Nephron (organoid): ENCODE measurements at regions not wholly inside any gene's neighbourhood (a gene's known extent, or its start where the extent isn't known, plus 50 kb on each side); places are given as distances from the start of the nearest gene placed in this dataset.

Source experiments
- H3K27ac Mint-ChIP-seq, 3 experiments: 2 replicates each; pipeline ENCODE4 v1.8.0; 2020; ENCODE audit warnings: mixed read lengths in 3 of 3, mild to moderate bottlenecking in 2 of 3, moderate library complexity in 1 of 3
- H3K27me3 Mint-ChIP-seq: 2 replicates; pipeline ENCODE4 v1.8.0; 2021; ENCODE audit warnings: low read depth, mild to moderate bottlenecking, moderate library complexity, mixed read lengths
- H3K36me3 Mint-ChIP-seq: 2 replicates; pipeline ENCODE4 v1.8.0; 2020; ENCODE audit warnings: low read depth, mixed read lengths
- H3K4me1 Mint-ChIP-seq: 2 replicates; pipeline ENCODE4 v1.8.0; 2020; ENCODE audit warnings: mixed read lengths
- H3K4me3 Mint-ChIP-seq, 3 experiments: 2 replicates each; pipeline ENCODE4 v1.8.0; 2020; ENCODE audit warnings: mild to moderate bottlenecking in 3 of 3, mixed read lengths in 3 of 3, moderate library complexity in 2 of 3
- H3K9me3 Mint-ChIP-seq: 2 replicates; pipeline ENCODE4 v1.8.0; 2020; ENCODE audit warnings: mixed read lengths
- CTCF ChIP-seq, 3 experiments: fragments of 200-600 bp; sonication (generic); IDR thresholded peaks; one replicate each; pipeline ENCODE4 v1.5.0; 2021; ENCODE audit warnings: antibody characterized with exemption in 3 of 3; ENCODE audit not compliant: unreplicated experiment in 3 of 3

- Mint-ChIP-seq H3K27ac (no peak overlapping the region), H3K9me3 (peaks cover 8% of the 10 kb centered on the region), H3K27me3 (peaks cover 53% of the 10 kb centered on the region), H3K4me1 (peaks cover 26% of the 10 kb centered on the region), H3K4me3 (no peak overlapping the region), H3K36me3 (no peaks in the 10 kb centered on the region)
- no peak for TF ChIP-seq CTCF (IDR thresholded peaks at IDR 0.05; ENCODE audit: unreplicated experiment in 3 of 3)
These were observed 83.2 kb downstream of the DLL1 start for GRCh38 chr6:170207586-170208181.

DNA sequence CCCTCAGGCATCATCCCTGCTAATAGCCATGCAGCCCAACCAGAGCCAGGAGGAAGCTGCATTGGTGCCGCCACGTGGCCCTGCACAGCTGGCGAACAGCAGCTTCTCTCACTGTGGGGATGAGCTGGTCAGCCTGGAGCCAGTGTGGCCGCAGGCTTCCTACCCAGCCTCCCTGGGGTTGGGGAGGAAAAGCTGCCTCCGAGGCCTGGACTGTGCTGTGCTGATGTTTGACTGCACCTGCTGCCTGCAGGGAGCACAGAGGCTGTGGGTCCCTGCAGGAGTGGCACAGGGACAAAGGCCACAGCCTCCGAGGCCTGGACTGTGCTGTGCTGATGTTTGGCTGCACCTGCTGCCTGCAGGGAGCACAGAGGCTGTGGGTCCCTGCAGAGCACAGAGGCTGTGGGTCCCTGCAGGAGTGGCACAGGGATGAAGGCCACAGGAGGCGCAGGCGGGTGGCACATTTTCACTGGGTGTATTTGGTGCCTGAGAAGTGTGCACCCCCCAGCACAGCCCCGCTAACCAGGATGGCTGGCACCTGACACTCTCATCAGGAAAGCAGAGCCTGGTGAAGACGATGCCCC, 83.9 kb downstream of the DLL1 start:
- Mint-ChIP-seq H3K4me1 (peaks cover 29% of the 10 kb centered on the region), H3K27me3 (peaks cover 47% of the 10 kb centered on the region), H3K36me3 (no peaks in the 10 kb centered on the region), H3K4me3 (no peak overlapping the region), H3K27ac (no peak overlapping the region), H3K9me3 (peaks cover 8% of the 10 kb centered on the region)
- no peak for TF ChIP-seq CTCF (IDR thresholded peaks at IDR 0.05; ENCODE audit: unreplicated experiment in 3 of 3)

DNA sequence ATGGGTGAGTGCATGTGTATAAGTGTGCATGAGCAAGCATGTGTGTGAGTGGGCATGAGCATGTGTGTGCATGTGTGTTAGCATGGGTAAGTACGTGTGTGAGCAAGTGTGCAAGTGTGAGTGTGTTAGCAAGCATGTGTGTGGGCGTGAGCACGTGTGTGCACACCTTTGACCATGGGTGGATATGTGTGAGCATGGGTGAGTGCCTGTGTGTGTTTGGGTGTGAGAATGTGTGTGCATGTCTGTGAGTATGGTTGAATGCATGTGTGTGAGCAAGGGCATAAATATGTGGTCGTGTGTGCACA, 84.6 kb downstream of the DLL1 start:
- peaks cover 8% of the 10 kb centered on the region for H3K9me3 Mint-ChIP-seq
- H3K36me3 Mint-ChIP-seq = no peaks in the 10 kb centered on the region
- H3K27ac Mint-ChIP-seq = peak overlapping the region in 1 of 3 experiments; percentile 37
- peaks cover 40% of the 10 kb centered on the region for H3K27me3 Mint-ChIP-seq
- H3K4me3 Mint-ChIP-seq = peak overlapping the region in 1 of 3 experiments; percentile 11
- no peak for TF ChIP-seq CTCF (IDR thresholded peaks at IDR 0.05; ENCODE audit: unreplicated experiment in 3 of 3)
- peaks cover 28% of the 10 kb centered on the region for H3K4me1 Mint-ChIP-seq

GRCh38 chr6:170205534-170206316, 85.2 kb downstream of the DLL1 start:
- Mint-ChIP-seq H3K27me3 (peaks cover 35% of the 10 kb centered on the region), H3K9me3 (peaks cover 8% of the 10 kb centered on the region), H3K4me3 (peak overlapping the region in 1 of 3 experiments; percentile 11), H3K27ac (peak overlapping the region in 1 of 3 experiments; percentile 37), H3K36me3 (no peaks in the 10 kb centered on the region), H3K4me1 (peaks cover 25% of the 10 kb centered on the region)
- no peak for TF ChIP-seq CTCF (IDR thresholded peaks at IDR 0.05; ENCODE audit: unreplicated experiment in 3 of 3)

- H3K4me3 Mint-ChIP-seq = no peak overlapping the region
- H3K27me3 Mint-ChIP-seq = peaks cover 35% of the 10 kb centered on the region
- no peak for TF ChIP-seq CTCF (IDR thresholded peaks at IDR 0.05; ENCODE audit: unreplicated experiment in 3 of 3)
- H3K9me3 Mint-ChIP-seq = peaks cover 8% of the 10 kb centered on the region
- H3K4me1 Mint-ChIP-seq = peaks cover 31% of the 10 kb centered on the region
- no peaks in the 10 kb centered on the region for H3K36me3 Mint-ChIP-seq
- no peak overlapping the region for H3K27ac Mint-ChIP-seq
These were observed 85.8 kb downstream of the DLL1 start for GRCh38 chr6:170205126-170205525.
